HG03442 (cell line): ENCODE measurements at regions not wholly inside any gene's neighbourhood (a gene's known extent, or its start where the extent isn't known, plus 50 kb on each side); places are given as distances from the start of the nearest gene placed in this dataset.

ENCODE experiments used
- ATAC-seq: cut with Tn5 transposase; IDR thresholded peaks from one replicate; pipeline ENCODE4 v1.9.1; 2021; ENCODE audit warnings: mild to moderate bottlenecking, moderate library complexity; ENCODE audit not compliant: unreplicated experiment

DNA sequence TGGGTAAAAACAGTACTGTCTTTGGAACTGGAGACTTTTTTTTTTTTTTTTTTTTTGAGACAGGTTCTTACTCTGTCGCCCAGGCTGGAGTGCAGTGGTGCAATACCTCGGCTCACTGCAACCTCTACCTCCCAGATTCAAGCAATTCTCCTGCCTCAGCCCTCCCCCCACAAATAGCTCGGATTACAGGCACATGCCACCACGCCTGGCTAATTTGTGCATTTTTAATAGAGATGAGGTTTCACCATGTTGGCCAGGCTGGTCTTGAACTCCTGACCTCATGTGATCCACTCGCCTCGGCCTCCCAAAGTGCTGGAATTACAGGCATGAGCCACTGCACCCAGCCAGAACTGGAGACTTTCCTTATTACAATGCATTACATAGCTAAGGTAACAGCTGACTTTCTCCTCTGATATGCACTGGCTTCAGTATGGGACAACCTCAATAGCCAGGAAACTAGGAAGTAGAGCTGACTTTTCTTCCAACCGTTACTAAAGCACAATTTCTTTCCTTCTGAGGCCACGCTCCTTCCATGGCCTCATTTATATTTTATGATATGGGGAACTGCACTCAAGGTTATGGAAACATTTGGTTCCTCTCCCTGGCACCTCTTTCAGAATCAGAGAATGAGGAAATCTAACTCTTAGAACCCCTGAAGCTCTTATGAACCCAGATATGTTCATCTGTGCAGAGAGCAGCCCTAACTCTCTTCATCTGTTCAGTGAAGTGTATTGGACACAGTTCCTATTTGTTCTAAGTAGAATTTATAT lies 53.5 kb upstream of the FAM9B start:
- ATAC-seq: no peak

DNA sequence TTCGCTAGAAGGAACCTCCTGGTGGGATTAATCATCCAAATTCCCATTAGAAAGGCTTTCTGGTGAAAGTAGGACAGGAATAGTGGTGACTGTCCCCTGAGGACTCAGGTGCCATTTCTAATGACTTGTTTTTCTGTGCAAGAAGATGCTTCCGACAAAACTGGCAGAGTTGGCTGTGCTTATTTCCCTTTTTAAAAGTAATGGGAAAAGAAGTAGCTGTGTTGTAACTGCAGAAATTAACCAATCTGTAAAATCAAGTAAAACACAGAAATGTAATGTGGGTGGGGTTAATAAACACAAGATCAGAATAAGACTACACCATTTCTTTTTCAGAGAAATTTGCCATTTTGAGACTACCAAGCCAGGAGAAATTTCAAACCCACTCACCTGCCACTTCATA lies 55.0 kb upstream of the FAM9B start:
- ATAC-seq: no peak

DNA sequence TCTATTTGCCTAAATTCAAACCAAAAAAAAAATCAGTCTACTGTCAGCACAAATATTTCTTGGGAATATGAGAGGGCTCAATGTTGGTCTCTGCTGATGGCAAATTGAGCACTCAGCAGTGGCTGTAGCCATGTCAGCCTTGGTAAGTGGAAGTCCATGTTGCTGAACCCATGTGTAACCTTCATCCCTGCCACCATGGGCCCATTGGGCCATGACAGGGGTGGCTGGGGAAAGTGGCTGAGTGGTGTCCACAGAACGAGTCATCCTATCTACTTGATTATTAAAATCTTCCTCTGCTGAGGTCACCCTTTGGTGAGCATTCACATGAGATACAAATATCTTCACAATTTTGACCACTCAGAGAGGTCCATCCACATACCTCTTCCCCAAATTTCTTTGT lies 56.8 kb upstream of the FAM9B start:
- ATAC-seq: no peak

DNA sequence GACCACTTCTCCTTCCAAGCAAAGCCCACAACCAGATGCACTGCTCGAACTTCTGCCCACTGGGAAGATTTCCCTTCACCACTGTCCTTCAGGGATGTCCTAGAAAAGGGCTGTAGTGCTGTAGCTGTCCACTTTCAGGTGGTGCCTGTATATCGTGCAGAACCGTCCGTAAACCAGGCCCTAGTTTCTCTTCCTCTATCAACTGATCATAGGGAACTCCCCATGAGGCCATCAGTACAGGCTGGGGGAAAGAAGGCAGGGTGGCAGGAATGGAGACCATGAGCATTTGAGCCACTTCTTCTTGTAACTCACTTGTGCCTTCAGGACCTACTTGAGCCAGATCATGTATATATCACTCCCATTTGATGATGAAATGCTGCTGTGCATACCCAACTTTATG lies 57.3 kb upstream of the FAM9B start:
- no peak for ATAC-seq

DNA sequence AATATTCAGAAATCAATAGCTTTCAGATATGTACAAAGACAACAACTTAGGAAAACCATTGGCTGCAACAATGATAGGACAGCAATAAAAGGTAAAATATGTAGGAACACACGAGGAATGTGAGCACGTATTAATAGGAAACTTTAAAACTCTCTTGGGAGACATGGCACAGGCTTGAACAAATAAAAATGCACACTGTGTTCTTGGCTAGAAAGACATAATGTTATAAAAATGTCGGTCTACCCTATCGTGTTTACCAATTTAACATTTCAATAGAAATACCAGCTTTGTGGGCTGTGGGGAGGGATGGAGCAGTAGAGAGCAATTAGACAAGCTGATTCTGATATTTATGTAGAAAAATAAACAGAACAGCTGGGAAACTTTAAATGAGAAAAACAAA lies 69.0 kb upstream of the FAM9B start:
- ATAC-seq: no peak

DNA sequence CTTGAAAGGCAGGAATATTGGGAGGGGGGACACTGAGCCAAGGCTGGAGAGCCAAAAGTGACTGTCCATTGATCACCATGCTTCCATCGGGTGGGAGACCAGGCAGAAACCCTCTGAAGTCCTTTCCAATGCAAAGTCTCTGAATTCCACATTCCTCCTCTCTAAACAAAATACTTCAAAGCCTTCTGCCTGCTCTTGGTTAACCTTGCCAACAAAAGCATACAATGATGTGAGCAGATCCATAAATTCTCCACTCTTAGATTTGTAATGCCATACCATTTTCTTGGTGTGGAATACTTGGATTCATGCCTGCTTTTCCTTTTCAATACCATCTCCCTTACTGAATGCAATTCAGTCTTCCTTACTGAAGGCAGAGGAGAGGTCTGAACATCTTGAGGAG lies 74.1 kb upstream of the FAM9B start:
- ATAC-seq: no peak

DNA sequence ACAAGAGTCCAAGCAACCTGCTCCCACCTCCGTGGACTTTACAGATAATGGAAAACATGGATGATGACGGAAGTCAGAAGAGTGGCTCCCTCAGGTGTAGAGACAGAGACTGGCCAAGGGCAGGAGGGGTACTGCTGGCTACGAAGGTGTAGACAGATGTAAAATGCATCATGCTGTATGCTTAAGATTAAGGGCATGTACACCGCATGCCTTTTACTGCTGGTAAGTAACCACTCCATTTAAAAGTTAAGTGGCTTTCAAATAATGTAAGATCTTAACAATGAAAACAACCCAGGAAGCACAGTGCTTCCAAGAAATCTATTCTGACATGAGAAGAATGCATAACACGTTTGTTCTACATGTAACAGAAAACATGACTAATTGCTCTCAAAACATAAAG lies 76.9 kb upstream of the FAM9B start:
- no peak for ATAC-seq

DNA sequence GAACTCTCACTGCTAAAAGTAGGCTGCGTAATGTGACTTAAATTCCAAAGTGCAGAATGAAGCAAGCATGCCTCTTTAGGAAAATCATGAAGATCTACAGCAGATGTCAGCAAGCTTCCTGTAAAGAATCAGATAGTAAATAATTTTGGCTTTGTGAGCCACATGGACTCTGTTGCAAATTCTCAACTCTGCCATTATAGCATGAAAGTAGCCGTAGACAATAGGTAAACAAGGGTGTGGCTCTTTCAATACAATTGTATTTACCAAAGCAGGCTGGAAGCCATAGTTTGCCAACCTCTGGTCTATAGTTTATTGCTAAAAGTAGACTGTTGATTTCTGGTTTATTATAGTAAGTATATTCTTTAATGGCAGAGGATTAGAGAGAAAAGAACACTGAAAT lies 80.3 kb upstream of the FAM9B start:
- no peak for ATAC-seq

DNA sequence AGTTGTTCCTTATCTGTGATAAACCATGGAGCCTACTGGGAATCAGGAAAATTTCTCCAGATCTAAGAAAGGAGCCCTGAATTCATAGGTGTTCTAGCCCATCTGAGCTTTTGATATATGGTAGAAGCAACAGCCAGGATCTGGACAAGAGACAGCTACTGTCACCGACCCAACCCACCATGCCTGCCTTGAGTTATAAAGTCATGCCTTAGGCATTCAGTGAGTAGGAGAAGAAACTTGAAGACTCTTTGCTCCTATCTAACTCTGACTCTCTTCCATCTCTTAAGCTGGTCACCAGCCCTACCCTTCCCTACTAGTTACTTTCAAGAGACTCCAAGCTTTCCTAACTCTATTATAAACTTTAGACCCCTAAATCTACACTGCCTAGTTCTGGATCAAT lies 83.9 kb upstream of the FAM9B start:
- ATAC-seq: no peak

DNA sequence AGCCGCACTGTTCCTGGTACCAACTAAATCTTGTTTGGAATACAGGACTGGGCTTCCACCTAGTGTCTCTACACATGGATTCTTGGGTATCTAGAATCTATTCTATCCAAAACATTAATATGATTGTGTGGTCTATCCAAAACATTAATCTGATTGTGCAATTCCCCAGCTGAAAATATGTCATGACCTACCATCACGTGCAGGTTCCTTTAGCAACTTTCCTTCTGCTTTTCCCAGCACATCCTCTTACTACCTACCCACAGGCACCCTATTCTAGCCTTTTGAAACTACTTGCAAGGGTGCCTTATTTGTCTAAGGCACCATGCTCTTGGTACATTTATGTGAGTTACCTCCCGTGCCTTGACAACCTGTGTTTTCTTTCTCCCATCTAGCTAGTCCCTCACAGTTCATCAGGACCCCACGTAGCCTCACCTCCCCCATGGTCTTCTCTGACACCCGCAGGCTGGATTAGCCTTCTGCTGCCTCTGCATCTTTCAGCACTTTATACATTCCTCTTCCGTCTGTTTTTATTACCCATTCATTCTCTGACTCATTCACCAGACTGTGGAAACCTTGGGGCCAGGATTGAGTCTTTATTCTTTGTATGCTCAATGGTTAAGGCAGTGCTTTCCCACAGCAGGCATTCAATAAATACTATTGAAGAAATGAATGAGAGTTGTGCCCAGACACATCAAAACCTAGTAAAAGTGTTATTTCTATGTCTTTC lies 88.8 kb upstream of the FAM9B start:
- ATAC-seq: no peak

DNA sequence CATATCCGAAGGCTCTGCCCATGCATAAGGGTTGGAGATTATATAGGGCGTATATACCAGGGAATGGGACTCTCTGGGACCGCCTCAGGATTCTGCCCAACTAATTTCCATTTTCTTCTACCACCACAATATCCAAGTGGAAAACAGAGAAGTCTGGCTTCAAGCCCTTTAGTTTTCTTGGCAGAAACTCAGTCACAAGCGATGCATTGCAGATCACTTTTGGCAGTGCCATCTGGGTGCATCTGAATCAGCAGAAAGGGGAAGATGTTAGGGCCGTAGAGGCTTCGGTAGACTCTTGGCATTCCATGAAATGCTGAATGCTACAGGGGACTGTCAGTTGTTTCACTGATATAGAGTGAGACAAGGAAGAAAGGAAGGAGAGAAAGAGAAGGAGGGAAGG lies 94.1 kb upstream of the FAM9B start:
- no peak for ATAC-seq

DNA sequence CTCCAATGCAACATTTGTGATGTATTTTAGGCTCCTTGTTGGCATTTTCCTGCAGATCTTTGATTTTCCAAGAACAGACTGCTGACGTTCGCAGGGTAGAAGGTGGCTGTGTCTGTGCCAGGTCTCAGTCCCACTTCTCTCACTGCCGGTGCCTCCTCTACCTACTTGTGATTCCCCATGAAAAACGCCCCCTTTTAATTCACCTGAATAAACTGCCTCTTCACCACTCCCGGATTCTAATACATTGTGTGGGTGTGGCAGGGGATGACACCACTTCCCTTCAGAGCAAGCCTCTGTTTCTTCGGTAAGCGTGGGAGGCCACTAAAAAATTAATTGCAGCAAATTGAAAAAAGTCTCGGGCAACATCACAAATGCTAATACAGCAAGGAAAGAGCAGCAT lies 96.1 kb upstream of the FAM9B start:
- ATAC-seq: no peak

DNA sequence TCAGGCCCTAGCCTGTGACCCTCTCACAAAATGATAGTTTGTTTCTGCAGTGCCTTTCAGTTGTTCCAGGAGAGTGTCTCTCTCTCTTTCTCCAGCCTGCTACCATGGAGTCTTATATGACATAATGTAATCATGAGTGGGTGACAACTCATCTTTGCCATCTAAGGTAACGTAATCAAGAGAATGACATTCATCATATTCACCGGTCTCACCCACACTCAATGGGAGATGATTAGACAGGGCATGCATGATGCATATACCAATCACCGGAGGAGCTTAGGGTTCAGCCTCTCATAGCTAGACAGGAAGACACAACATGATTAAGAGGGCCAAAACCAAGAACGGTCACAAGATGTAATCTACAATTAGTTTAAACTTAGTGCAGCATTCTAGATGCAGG lies 97.1 kb upstream of the FAM9B start:
- no peak for ATAC-seq

DNA sequence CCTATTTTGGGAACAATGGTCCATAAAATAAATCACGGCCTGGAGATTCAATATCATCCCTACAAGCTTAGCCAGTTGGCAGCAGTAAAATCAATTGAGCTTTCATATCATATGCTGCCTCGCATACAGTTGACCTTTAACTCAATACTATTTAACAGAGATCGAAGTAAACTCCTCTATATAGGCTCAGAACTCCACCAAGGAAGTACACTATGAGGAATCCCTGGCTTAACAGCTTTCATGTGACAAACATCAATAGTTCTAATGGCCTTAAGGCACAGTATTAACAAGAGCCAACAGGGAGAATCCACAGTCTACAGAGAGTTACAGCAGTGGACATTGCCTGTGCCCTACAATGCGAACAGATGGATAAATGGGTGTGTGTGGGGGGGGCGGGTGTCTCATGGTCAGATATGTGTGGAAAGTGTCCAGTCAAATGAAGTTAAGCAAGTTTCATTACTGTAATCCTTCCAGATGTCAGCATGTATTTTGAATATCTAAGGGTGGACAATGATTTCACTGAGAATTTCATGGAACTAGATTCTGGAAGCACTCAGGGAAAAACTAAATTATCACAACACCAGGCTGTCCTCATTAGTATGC lies 98.2 kb upstream of the FAM9B start:
- no peak for ATAC-seq

DNA sequence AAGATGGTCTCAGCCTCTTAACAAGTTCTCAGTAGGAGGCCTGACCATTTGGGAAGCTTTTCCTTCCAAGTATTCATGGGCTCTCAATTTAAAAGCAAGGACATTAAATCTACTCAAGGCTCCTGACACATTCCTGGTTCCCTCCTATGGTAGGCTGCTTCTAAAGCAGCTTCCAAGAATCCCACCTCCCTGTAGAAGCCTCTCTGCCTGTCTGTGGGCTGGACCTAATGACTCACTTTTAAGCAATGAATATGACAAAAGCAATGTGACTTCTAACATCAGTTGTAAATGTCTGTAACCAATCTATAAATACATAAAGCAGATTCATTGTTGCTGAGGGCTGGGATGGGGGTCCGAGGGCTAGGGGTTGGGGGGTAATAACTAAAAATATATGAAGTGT lies 99.5 kb upstream of the FAM9B start:
- ATAC-seq: no peak

DNA sequence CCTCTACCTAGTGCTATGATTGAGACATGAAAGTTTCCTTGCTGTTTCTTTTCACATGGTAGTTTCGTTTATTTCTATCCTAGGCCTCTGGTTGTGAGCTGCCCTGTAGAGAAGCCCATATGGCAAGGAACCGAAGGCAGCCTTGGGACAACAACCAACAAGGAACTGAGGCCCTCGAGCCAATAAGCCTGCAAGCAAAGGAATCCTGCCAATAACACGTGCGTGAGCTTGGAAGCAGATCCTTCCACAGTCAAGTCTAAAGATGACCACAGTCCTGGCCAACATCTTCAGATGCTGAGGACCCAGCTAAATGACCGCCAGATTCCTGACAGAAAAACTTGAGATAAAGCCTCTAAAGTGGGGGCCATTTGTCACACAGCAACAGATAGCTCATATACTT lies 100.4 kb upstream of the FAM9B start:
- no peak for ATAC-seq

DNA sequence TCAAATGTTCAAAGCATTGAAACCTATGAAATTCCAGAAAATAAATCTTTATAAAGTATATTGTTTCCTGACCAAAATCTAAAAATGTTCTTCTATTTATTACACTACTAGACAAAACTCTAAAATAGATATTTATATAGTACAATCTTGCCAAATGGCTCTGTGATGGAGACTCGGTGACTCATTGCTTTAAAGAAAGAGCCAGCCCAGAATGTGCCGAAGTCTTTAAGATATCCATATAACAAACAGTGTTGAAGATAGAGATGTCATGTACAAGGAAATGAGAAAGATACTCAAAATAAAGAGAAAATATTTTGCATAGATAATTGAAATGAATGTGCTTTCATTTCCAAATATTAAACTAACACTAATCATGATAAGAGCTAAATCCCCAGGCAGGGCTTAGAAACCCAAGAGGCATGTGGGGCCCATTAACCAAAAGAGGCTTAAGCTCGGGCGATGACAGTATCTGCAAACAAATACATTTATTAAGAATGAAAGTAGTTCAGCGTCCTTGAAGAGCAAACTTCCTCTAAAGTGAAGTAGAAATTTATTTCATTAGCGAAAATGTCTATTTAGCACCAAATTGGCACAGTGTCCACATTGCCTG lies 102.1 kb upstream of the FAM9B start:
- no peak for ATAC-seq

DNA sequence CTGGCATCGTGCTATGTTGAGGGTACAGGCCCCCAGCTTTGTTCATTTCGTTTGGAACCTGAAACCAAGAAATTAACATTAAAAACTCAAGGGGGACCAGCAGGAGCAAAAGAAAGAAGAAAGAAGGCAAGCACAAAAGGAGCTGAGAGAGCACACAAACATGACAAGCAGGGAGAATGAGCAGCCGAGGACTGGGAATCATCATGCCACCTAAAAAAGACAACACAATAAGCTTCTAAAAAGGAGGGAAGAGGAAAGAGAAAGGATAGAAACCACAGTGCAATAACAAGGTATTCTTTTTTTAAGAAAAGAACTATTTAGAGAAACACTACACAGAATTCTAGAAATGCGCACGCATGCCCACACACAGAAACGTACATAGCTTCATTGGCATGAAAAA lies 103.2 kb upstream of the FAM9B start:
- no peak for ATAC-seq

DNA sequence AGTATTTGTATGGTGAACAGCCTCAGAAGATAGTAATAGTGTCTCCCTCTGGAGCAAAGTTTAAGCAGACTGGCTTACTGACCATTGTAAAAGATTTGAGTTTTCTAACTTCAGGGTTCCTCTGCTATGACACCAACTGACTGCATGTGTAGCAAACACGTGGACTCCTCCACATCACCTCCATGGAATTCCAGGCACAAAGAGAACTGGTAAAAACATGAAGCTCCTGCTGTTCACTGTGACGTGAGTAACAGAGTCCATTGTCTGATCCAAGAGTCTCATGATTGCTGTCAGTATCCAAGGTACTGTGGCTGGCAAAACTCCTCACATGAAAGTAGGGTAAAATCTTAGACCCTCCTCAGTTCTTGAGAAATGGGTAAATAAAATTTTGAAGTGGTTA lies 107.6 kb upstream of the FAM9B start:
- no peak for ATAC-seq

DNA sequence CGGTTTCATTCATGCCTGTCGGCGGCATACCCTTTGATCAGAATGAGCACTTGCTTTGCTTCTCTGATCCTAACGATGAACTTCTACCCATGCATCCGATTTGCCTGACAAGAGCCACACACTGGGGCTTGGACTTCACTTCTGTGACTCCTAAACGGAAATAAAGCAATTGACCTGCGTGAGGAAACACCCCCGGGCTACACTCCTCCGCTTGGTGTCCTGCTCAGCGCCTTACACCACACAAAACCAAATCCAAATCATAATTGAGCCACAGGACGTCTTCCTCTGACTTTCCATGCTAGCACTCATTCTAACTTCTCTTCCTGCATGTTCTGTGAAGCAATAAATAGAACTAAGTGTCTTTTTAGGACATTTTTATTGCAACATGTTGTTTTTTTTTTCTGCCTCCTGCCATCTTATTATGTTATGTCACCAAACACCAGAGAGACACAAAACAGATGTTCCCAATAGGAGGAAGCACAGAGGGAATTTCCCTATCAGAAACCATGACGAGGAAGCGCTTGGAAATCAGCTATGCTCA lies 110.8 kb upstream of the FAM9B start:
- ATAC-seq: no peak

DNA sequence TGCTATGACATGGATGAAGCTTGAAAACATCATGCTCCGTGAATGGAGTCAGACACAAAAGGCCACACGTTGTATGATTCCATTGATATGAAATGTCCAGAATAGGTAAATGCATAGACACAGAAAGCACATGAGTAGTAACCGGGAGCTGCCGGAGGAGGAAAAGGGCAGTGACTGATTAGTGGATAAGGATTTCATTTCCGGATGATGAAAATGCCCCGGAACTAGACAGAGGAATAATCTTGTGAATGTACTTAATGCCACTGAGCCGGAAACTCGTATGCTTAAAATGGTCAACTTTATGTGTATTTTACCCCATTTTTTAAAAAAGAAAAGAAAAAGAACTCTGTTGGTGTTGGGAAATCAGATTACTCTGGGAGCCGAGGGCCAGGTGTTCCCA lies 112.7 kb upstream of the FAM9B start:
- no peak for ATAC-seq

DNA sequence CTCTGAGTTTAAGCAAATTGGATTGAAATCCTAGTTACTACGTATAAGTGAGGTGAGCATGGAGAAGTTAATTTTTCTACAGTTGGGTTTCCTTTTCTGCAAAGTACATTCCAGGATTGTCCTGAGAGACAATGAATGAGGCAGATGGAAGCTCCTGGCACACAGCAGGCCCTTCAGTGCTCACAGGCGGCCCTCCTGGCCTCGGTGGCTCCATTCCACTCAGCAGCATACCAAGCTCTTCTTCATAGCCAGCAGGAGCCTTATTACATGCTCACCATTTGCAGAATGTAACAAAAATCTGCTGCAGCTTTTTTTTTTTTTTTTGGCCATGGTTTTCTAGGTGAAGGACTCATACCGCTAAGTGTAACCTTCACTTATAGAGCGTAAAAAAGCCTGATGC lies 113.2 kb upstream of the FAM9B start:
- no peak for ATAC-seq
